ENCODE measurements at regions not wholly inside any gene's neighbourhood (a gene's known extent, or its start where the extent isn't known, plus 50 kb on each side); places are given as distances from the start of the nearest gene placed in this dataset.

- TF ChIP-seq CTCF (IDR thresholded peaks at IDR 0.05; ENCODE audit: extremely low read depth in 1 of 2, insufficient read depth in 1 of 2, low read depth in 1 of 2, low read length in 2 of 2) = no peak
- no peak for TF ChIP-seq EZH2 (IDR thresholded peaks at IDR 0.05; ENCODE audit: borderline replicate concordance, low read depth, low read length, severe bottlenecking)
- no peak for TF ChIP-seq POLR2A (IDR thresholded peaks at IDR 0.05; ENCODE audit: low read depth, low read length)
Observed at GRCh38 chr2:120902592-120902991, 166.9 kb downstream of the GLI2 start.
